ENCODE measurements at regions not wholly inside any gene's neighbourhood (a gene's known extent, or its start where the extent isn't known, plus 50 kb on each side); places are given as distances from the start of the nearest gene placed in this dataset.

DNA sequence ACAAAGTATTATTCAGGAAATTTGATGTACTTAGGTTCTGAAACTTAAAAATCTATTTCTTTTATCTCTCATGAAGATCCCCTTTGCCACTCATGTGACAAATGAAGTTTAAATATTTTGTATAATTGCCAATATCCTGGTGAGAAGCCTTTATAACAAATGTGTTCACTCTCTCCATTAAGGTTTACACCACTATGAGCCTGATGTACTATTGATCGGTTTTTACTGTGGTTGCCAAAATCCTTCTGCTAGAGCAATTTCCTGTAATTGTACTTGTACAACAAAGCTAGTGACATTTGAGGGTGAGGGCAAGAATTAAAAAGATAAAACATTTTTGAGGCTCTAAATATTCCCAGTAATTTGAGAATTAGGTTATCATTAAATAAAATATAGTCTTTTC is 222.3 kb upstream of the CDH19 start:
- no peak for FAIRE-seq

DNA sequence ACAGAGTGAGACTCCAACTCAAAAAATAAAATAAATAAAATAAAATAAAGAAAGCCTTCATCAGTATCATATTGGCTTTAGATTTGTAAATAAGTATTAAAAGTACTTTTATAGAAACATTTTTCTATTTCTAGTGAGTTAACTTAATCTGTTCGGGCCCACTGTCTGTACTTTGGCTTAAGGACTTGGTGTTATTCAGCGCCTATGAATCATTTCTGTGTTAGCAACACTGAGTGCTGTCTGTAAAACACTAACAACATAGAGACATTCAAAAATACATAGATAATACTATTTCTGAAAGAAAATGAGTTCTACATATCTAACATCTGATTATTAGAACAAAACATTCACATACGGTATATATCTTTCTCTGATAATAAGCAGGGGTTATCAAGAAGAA is 221.5 kb upstream of the CDH19 start:
- FAIRE-seq = no peak

GRCh38 chr18:66819235-66819634 is 215.3 kb upstream of the CDH19 start:
- FAIRE-seq = no peak

DNA sequence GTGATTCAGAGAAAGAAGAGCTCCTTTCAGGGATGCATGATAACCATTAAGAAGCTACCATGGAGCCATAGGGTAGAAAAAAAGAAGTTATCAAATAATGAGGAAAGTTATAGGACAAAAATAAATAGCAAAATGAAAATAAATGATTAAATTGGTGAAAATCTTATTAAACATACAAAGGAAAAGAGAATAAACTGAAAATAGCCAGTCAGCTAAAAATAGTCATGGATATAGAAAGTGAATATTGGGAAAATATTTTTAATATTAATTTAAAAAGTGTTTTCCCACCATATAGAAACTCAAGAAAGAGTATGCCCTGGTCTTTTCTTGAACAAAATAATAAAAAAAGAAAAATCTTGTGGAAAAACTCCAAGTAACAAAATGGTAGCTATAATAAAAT is 209.2 kb upstream of the CDH19 start:
- FAIRE-seq = no peak

DNA sequence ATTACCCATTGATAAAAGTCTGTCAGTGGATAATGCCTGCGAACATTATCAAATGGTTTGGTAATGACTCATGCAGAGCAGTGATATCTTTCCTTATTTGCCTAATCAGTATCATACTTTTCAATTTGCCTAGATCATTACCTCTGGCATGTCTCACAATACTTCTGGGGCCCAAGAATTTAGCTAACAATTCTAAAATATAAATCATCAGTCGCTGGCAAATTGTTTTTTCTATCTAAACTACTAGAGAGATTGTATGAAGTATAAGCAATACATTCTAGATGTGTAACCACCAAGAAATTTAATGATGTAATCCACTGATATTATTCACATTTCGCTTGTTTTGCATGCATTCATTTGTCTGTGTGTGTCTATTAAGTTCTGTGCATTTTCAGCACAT is 191.2 kb upstream of the CDH19 start:
- no peak for FAIRE-seq

DNA sequence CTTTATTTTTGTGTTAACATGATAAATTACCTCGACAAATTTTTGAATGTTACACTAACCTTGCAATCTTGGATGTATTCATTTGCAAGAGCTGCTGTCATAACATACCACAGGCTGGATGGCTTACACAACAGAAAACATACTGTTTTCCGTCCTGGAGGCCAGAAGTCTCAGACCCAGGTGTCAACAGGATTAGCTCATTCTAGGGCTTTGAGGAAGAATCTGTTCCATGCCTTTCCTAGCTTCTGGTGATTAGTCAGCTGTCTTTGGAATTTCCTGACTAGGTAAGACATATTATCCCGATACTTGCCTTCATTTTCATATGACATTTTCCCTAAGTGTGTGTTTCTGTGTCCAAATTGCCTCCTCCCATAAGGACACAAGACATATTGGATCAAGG is 188.6 kb upstream of the CDH19 start:
- FAIRE-seq = no peak

- no peak for FAIRE-seq
Observed at GRCh38 chr18:66780609-66781008, 176.7 kb upstream of the CDH19 start.

DNA sequence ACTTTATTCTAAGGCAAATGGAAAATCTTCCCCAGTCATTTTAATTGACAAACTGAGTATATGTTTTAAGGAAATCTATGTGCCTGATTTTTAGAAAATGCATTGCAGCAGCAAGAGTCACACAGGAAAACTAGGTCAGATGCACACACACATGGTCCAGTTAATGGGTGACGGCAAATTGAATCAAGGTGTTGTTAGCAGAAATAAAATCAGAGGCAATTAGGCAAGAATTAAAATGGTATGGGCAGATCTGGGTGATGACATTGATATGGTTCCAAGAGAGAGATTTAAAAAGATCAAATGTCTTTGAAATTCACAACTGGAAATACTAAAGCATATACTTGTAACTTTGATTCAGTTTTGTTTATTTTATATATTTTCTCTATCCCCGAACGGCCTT is 174.2 kb upstream of the CDH19 start:
- no peak for FAIRE-seq

DNA sequence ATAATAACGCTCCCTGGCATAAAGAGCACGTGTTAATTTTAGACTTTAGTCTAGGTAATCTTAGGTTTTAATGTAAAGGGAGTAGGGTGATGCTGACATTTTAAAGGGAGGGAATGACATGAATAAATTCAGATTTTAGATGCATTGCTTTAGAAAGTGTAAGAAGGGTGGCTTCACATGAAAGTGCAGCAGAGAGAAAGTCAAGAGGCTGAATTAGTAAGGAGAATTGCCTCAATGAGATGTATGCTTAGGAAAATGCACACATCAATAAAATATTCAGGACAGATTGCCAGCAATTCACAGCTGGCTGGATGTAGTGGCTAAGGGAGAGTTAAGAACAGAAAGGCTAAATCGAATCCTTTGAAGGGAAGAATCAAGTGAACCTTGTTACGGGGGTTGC is 165.5 kb upstream of the CDH19 start:
- FAIRE-seq = no peak

GRCh38 chr18:66764230-66764629 is 160.3 kb upstream of the CDH19 start:
- no peak for FAIRE-seq

- FAIRE-seq = no peak
Observed at GRCh38 chr18:66761166-66761565, 157.3 kb upstream of the CDH19 start.

DNA sequence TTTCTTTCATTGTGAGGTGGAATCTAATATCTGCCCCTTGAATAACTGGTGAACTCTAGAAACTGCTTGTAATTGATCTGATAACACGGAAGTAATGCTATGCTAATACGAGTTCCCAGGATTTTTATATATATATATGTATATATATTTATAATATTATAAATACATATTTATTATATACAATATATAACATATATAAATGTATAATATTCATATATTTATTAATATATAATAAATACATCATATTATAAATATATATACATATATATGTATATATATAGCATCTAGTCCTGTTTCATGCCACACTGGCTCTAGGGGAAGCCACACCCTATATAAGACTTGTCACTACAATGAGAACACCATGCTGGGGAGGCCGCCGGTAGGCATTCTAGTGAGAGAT is 156.7 kb upstream of the CDH19 start:
- FAIRE-seq = no peak

DNA sequence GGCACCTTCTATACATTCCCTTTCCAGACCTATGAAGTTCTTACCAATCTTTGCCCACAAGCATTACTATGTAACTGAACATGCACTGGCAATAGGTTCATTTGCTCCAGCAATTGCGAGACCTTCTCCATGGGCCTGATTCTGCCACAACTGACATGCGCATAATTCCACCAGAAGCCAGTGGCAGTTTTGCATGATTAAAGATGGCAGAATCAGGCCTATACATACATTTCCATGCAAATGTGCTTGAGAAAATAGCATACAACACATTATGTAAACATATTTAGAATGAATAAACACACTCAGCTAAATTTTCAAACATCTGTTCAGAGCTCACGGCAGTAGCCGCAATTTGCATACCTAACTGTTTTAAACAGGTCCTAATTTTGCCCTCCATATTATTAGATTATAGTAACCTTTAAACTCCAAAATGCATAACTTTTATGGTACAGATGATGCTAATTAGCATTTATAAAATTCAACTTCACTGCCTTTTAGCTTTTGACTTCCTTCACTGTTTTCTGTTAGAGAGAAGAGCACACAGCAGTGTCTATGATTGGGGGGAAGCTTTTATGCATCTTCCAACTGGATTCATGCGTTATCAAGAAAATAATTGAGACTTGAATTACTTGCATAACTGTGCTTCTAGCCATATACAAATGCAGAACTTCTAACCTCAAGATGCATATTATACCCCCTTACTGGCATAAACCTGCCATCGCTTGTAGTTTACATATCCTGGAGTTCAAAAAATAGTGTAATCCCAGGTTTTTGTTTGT is 155.3 kb upstream of the CDH19 start:
- no peak for FAIRE-seq

DNA sequence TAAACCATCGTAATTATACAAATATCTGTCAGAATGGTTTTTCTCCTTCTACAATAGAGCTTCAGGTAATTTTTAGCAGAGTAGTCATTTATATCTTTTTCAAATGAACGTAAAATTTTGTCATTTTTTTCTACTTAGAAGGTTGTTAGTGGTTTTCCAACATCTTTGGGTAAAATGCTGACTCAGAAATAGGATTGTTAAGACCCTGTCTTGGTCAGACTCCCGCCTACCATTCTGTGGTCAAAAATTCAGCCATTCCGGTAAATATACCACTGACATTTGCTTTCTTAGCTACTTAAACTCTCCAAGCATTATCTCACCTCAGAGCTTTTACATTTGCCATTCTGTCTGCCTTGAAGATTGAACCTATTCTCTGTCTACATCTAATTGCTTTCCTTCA is 154.1 kb upstream of the CDH19 start:
- FAIRE-seq = no peak

DNA sequence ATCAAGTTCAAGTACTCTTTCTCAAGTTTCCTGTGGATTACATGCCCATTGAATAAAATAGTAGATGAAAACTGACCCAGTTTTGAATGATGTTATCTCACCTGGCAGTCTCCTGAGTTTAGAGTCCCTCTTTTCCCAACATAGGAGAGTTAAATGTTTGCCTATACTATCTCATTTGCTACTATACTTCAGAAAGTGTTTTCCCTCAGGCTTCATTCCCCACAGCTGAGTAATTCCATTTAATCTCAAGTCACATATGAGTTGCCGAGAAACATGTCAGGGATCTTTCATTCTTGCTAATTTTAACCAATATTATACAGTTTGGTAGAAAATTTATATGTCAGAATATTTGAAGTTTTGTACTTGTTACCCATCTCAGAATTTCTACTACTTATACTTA is 150.4 kb upstream of the CDH19 start:
- no peak for FAIRE-seq

GRCh38 chr18:66752733-66753132 is 148.8 kb upstream of the CDH19 start:
- no peak for FAIRE-seq

DNA sequence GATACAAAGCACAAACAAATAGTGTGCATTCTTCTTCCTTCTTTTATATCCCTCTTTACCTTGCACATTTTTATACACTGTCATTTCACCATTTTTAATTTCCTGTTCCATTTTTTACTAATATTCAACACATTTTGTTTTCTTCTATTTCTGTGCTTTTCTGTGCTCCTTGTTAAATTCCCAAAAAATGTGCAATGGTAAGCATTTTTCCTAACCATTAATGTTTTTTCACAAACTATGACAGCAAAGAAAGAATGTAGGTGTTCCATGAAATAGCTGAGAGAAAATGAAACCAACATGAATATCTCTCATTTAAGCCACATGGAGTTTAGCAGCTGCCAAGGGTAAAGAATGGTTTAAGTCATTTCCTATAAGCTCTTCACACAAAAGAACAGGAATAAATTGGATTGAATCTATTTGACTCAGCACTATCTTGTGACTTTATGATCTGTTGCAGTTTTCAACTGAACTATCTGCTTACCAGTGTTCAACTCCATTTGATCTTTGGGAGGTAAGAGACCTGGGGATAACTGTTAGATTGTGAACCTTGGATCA is 145.7 kb upstream of the CDH19 start:
- no peak for FAIRE-seq

GRCh38 chr18:66749030-66749429 is 145.1 kb upstream of the CDH19 start:
- FAIRE-seq = no peak

DNA sequence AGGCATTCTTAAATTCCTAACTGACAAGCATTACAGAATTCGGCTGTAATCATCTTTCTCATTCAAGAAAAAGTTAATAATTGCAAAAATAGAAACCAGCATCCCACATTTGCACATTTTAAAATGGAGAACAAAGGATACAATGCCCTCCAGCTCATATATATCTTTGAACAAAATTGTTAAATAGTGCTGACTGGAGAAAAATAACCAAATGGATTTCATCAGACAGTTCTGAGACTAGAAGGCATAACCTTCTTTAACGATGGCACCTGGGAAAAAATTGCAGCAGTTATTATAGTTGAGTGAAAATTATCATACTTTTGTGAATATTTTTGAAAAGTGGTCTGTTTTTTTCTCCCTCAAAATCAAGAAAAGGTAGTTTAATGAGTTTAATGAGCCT is 138.9 kb upstream of the CDH19 start:
- FAIRE-seq = no peak

GRCh38 chr18:66735933-66736332 is 132.0 kb upstream of the CDH19 start:
- FAIRE-seq = no peak

- FAIRE-seq = no peak
Observed at GRCh38 chr18:66734451-66734850, 130.6 kb upstream of the CDH19 start.

DNA sequence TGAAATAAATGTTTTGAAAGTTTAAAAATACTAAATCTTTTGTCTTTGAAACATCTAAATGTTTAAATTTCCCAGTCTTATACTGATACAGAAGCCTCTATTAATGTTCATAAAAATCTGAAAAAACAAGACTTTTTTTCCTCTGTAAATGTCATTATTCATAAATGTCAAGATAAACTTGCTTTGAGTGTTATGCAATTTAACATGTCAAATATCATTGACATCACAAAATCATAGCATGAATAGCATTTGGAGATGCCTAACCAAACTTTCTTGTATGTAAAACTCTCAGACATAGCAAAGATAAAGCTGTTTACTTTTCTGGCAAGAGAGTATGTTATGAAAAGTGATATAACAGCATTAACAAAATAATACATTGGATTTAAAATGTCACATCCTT is 128.0 kb upstream of the CDH19 start:
- FAIRE-seq = no peak

GRCh38 chr18:66729442-66730239 is 125.8 kb upstream of the CDH19 start:
- FAIRE-seq = no peak

- FAIRE-seq = no peak
Observed at GRCh38 chr18:66728951-66729350, 125.1 kb upstream of the CDH19 start.

Measured in G401.6 (cell line).